ENCODE measurements at regions not wholly inside any gene's neighbourhood (a gene's known extent, or its start where the extent isn't known, plus 50 kb on each side); places are given as distances from the start of the nearest gene placed in this dataset.

DNA sequence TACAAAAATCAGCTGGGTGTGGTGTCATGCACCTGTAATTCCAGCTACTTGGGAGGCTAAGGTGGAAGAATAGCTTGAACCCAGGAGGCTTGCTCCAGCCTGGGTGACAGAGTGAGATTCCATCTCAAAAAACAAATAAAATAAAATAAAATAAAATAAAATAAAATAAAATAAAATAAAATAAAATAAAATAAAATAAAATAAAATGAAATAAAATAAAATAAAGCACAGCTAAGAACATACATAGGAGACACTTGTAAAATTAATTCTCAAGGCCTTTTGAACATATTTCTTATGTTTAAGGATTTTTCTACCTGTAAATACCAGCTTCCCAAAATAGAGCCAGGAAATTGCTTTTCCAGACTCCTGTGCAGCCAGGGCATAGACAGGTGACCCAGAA, 703.0 kb downstream of the ZPLD1 start:
- no peak for ATAC-seq
- TF ChIP-seq SNAI2 (CRISPR knock-in tag; IDR thresholded peaks at IDR 0.05) (no peak), ZC3H10 (CRISPR knock-in tag; IDR thresholded peaks at IDR 0.05) (no peak), ZNF565 (CRISPR knock-in tag; conservative IDR thresholded peaks at IDR 0.05; ENCODE audit: low read depth) (no peak), TCF4 (CRISPR knock-in tag; IDR thresholded peaks at IDR 0.05; ENCODE audit: borderline replicate concordance) (no peak), RARB (CRISPR knock-in tag; IDR thresholded peaks at IDR 0.05) (no peak), CSDC2 (CRISPR knock-in tag; IDR thresholded peaks at IDR 0.05) (no peak), BACH2 (CRISPR knock-in tag; IDR thresholded peaks at IDR 0.05; ENCODE audit: borderline replicate concordance) (no peak), ZFP3 (CRISPR knock-in tag; IDR thresholded peaks at IDR 0.05) (no peak), ZFP30 (CRISPR knock-in tag; IDR thresholded peaks at IDR 0.05) (no peak), ZNF8 (CRISPR knock-in tag; IDR thresholded peaks at IDR 0.05) (no peak), ISL1 (CRISPR knock-in tag; IDR thresholded peaks at IDR 0.05) (no peak), TOX (CRISPR knock-in tag; IDR thresholded peaks at IDR 0.05; ENCODE audit: borderline replicate concordance) (no peak), ARNTL (CRISPR knock-in tag; IDR thresholded peaks at IDR 0.05; ENCODE audit: borderline replicate concordance, low read depth) (no peak), OSR1 (CRISPR knock-in tag; IDR thresholded peaks at IDR 0.05) (no peak)
- TF ChIP-seq, protein P1, sequence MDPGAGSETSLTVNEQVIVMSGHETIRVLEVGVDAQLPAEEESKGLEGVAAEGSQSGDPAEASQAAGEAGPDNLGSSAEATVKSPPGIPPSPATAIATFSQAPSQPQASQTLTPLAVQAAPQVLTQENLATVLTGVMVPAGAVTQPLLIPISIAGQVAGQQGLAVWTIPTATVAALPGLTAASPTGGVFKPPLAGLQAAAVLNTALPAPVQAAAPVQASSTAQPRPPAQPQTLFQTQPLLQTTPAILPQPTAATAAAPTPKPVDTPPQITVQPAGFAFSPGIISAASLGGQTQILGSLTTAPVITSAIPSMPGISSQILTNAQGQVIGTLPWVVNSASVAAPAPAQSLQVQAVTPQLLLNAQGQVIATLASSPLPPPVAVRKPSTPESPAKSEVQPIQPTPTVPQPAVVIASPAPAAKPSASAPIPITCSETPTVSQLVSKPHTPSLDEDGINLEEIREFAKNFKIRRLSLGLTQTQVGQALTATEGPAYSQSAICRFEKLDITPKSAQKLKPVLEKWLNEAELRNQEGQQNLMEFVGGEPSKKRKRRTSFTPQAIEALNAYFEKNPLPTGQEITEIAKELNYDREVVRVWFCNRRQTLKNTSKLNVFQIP (CRISPR knock-in tag; IDR thresholded peaks at IDR 0.05; ENCODE audit: borderline replicate concordance, low read depth) = no peak
- TF ChIP-seq, protein P2, sequence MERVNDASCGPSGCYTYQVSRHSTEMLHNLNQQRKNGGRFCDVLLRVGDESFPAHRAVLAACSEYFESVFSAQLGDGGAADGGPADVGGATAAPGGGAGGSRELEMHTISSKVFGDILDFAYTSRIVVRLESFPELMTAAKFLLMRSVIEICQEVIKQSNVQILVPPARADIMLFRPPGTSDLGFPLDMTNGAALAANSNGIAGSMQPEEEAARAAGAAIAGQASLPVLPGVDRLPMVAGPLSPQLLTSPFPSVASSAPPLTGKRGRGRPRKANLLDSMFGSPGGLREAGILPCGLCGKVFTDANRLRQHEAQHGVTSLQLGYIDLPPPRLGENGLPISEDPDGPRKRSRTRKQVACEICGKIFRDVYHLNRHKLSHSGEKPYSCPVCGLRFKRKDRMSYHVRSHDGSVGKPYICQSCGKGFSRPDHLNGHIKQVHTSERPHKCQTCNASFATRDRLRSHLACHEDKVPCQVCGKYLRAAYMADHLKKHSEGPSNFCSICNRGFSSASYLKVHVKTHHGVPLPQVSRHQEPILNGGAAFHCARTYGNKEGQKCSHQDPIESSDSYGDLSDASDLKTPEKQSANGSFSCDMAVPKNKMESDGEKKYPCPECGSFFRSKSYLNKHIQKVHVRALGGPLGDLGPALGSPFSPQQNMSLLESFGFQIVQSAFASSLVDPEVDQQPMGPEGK (CRISPR knock-in tag; IDR thresholded peaks at IDR 0.05; ENCODE audit: borderline replicate concordance) = no peak
- TF ChIP-seq, protein P3, sequence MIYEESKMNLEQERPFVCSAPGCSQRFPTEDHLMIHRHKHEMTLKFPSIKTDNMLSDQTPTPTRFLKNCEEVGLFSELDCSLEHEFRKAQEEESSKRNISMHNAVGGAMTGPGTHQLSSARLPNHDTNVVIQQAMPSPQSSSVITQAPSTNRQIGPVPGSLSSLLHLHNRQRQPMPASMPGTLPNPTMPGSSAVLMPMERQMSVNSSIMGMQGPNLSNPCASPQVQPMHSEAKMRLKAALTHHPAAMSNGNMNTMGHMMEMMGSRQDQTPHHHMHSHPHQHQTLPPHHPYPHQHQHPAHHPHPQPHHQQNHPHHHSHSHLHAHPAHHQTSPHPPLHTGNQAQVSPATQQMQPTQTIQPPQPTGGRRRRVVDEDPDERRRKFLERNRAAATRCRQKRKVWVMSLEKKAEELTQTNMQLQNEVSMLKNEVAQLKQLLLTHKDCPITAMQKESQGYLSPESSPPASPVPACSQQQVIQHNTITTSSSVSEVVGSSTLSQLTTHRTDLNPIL (CRISPR knock-in tag; IDR thresholded peaks at IDR 0.05; ENCODE audit: low read depth) = no peak
- TF ChIP-seq, protein P4, sequence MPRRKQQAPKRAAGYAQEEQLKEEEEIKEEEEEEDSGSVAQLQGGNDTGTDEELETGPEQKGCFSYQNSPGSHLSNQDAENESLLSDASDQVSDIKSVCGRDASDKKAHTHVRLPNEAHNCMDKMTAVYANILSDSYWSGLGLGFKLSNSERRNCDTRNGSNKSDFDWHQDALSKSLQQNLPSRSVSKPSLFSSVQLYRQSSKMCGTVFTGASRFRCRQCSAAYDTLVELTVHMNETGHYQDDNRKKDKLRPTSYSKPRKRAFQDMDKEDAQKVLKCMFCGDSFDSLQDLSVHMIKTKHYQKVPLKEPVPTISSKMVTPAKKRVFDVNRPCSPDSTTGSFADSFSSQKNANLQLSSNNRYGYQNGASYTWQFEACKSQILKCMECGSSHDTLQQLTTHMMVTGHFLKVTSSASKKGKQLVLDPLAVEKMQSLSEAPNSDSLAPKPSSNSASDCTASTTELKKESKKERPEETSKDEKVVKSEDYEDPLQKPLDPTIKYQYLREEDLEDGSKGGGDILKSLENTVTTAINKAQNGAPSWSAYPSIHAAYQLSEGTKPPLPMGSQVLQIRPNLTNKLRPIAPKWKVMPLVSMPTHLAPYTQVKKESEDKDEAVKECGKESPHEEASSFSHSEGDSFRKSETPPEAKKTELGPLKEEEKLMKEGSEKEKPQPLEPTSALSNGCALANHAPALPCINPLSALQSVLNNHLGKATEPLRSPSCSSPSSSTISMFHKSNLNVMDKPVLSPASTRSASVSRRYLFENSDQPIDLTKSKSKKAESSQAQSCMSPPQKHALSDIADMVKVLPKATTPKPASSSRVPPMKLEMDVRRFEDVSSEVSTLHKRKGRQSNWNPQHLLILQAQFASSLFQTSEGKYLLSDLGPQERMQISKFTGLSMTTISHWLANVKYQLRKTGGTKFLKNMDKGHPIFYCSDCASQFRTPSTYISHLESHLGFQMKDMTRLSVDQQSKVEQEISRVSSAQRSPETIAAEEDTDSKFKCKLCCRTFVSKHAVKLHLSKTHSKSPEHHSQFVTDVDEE (CRISPR knock-in tag; IDR thresholded peaks at IDR 0.05) = no peak

DNA sequence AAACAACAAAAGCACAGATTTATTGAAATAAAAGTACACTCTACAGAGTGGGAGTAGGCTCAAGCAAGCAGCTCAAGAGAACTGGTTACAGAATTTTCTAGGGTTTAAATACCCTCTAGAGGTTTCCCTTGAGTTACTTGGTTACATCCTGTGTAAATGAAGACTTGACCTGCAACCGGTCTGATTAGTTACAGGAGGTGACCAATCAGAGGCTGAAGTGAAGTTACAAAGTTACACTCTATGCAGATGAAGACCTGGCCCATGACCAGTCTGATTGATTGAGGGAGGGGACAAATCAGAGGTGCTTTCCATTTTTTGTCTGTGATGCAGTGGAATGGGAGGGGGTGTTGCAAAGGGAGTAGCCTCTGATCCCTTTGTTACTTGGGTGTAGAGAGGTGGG, 723.4 kb downstream of the ZPLD1 start:
- TF ChIP-seq, protein P4 (CRISPR knock-in tag; IDR thresholded peaks at IDR 0.05) = no peak
- TF ChIP-seq TOX (CRISPR knock-in tag; IDR thresholded peaks at IDR 0.05; ENCODE audit: borderline replicate concordance) (no peak), ZFP3 (CRISPR knock-in tag; IDR thresholded peaks at IDR 0.05) (no peak), BACH2 (CRISPR knock-in tag; IDR thresholded peaks at IDR 0.05; ENCODE audit: borderline replicate concordance) (no peak), ESRRG (CRISPR knock-in tag; IDR thresholded peaks at IDR 0.05) (no peak), ZC3H10 (CRISPR knock-in tag; IDR thresholded peaks at IDR 0.05) (no peak), GLIS3 (CRISPR knock-in tag; IDR thresholded peaks at IDR 0.05) (no peak)
- TF ChIP-seq, protein P1 (CRISPR knock-in tag; IDR thresholded peaks at IDR 0.05; ENCODE audit: borderline replicate concordance, low read depth) = no peak
- TF ChIP-seq, protein P5, sequence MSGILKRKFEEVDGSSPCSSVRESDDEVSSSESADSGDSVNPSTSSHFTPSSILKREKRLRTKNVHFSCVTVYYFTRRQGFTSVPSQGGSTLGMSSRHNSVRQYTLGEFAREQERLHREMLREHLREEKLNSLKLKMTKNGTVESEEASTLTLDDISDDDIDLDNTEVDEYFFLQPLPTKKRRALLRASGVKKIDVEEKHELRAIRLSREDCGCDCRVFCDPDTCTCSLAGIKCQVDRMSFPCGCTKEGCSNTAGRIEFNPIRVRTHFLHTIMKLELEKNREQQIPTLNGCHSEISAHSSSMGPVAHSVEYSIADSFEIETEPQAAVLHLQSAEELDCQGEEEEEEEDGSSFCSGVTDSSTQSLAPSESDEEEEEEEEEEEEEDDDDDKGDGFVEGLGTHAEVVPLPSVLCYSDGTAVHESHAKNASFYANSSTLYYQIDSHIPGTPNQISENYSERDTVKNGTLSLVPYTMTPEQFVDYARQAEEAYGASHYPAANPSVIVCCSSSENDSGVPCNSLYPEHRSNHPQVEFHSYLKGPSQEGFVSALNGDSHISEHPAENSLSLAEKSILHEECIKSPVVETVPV (CRISPR knock-in tag; IDR thresholded peaks at IDR 0.05) = no peak
- ATAC-seq = no peak
